H1 (cell line): ENCODE measurements at regions not wholly inside any gene's neighbourhood (a gene's known extent, or its start where the extent isn't known, plus 50 kb on each side); places are given as distances from the start of the nearest gene placed in this dataset.

Experiments
- CTCF ChIP-seq, 3 experiments: IDR thresholded peaks; 1 replicate in 2 of 3; 2 replicates in 1 of 3; pipeline versions ENCODE4 v1.5.1 to v1.6.1; 2011; ENCODE audit warnings: low read length in 3 of 3, mild to moderate bottlenecking in 3 of 3, inconsistent platforms in 2 of 3, low read depth in 1 of 3, moderate library complexity in 1 of 3; ENCODE audit not compliant: insufficient read depth in 1 of 3; ENCODE audit errors: control extremely low read depth in 1 of 3
- POLR2A ChIP-seq, 2 experiments: IDR thresholded peaks; 1 replicate in 1 of 2; 2 replicates in 1 of 2; pipeline ENCODE4 v1.6.1; 2011; ENCODE audit warnings: low read depth in 2 of 2, low read length in 2 of 2, mild to moderate bottlenecking in 2 of 2; ENCODE audit errors: control extremely low read depth in 1 of 2
- POLR2AphosphoS5 ChIP-seq: IDR thresholded peaks from 2 replicates; pipeline ENCODE4 v1.6.1; 2011; ENCODE audit warnings: low read depth, low read length
- TAF1 ChIP-seq: IDR thresholded peaks from 2 replicates; pipeline ENCODE4 v1.6.1; 2011; ENCODE audit warnings: mild to moderate bottlenecking, low read depth, low read length

GRCh38 chr18:44495151-44495550 lies 185.5 kb upstream of the SETBP1 start:
- TF ChIP-seq POLR2A (IDR thresholded peaks at IDR 0.05; ENCODE audit: control extremely low read depth in 1 of 2, low read depth in 2 of 2, low read length in 2 of 2) (no peak), CTCF (IDR thresholded peaks at IDR 0.05; ENCODE audit: control extremely low read depth in 1 of 3, insufficient read depth in 1 of 3, low read depth in 1 of 3, low read length in 3 of 3) (no peak), TAF1 (no peak), POLR2AphosphoS5 (no peak)
